GM19025 (cell line): ENCODE measurements at regions not wholly inside any gene's neighbourhood (a gene's known extent, or its start where the extent isn't known, plus 50 kb on each side); places are given as distances from the start of the nearest gene placed in this dataset.
"Not testable (repeated sequence)": the region's sequence is repeated elsewhere in the genome, so short reads cannot be mapped to it uniquely, and the experiment has no call there.

Experiments used
- ATAC-seq: cut with Tn5 transposase; IDR thresholded peaks from one replicate; pipeline ENCODE4 v1.9.1; 2021; ENCODE audit warnings: mild to moderate bottlenecking, low read depth, moderate library complexity; ENCODE audit not compliant: unreplicated experiment

DNA sequence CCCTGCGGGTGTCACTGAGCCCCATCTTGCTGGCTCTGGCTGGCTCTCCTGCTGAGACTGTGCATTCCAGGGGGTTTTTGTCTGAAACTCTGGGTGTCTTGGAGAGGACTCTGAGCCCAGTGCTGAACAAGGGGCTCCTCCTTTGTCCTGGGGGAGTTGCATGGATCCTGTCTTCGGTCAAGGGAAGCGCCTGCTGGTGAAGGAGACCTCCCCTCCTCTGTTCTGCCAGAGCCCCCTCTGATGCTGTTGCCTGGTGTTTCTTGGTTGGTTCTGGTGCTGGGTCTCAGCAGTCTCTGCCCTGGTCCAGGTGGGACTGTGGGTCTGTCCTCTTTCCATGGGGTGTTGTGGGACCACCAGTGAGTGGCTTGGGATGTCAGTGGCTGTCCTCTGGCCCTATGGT lies 380.9 kb downstream of the TMEM121 start:
- no peak for ATAC-seq

DNA sequence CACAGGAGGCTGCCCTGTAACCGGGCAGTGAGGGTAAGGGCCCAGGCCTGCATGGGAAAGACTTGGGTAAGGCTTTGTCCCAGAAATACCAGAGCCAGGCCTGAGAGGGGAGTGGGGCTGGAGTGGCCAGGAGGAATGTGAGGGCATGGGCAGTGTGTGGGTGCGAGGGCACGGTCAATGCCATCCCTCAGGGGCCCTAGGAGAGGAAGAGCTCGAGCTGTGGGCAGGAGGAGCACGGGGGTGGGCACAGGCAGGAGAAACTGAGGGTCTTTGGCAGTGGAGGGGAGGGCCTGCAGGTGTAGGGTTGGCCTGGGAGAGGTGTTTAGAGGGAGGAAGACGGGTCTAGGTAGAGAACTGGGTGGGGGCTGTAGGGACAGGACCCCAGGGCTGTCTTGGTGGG lies 381.6 kb downstream of the TMEM121 start:
- ATAC-seq: no peak

DNA sequence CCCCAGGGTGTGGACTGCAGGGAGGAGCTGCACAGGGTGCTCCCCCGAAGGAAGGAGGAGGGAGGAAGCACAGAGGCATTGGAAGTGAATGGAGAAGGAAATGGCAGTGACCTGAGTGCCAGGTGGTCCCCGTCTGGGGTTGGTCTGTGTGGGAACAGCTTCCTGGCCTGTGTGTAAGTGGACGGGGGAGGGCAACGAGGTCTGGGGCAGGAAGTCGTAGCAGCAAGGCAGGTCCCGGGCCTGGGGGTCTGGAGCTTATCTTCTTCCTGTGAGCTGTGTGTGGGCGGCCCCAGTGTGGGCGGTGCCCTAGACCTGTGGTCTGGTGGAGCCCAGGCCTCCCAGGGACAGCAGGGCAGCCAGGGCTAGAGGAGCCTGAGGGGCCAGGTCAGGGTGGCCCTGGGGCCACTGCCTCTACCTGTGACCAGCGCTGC lies 382.1 kb downstream of the TMEM121 start:
- no peak for ATAC-seq

GRCh38 chr14:105909046-105909827 lies 382.9 kb downstream of the TMEM121 start:
- no peak for ATAC-seq

- not testable (repeated sequence) for ATAC-seq
These were observed 383.4 kb downstream of the TMEM121 start for GRCh38 chr14:105909828-105910120.

DNA sequence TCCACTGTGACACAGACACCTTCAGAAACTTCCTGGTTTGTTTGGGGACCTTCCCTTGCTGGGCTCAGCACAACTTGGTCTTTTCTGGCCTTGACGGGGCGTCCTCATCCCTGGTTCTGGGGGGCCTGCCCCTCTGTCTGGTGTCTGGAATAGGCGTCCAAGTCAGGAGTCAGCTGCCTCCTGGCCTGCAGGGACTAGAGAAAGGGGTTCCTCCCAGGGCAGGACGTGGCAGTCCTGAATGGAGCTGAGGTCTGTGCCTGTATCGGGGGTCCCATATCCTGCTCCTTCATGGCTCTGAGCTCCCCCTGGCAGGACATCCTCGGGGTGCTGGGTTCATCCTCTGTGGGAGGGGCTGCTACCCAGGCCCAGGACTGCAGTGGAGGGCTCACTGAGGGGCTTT lies 384.0 kb downstream of the TMEM121 start:
- no peak for ATAC-seq

DNA sequence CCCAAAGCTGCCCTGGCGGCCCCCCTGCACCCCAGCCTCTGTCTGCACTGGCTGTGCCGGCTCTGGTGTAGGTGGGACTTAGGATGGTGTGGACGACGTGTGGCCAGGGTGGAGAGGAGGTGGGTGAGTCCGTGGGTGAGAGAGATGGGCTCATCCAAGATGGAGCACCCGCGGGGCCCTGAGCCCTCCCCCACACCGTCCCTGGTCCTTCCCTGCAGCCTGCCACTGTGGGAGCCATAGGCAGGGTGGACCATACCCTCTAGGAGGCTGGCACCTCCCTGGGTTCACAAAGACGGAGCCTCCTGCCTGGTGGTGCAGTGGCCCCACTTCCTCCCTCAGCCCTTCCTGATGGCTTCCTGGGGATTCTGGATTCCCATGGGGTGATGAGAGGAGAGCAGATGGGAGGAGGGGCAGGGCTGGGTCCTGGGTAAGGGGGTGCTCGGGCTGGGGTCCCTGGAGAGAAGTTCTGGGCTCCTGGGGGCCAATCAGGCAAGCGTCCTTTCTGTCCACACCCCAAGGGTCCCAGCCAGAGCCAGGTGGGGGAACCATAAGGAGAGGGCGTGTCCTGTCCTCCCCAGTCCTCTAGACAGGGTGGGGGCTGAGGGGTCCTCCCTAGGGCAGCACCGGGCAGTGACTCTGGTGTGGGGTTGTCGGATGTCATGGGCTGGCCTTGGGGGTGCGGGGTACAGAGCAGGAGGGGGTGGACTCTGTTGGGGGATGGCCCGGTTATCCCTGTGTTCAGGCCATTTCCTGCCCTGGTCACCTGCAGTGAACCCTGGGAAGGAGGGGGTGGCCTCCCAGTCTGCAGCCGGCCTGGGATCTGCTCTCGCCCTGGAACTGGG lies 384.8 kb downstream of the TMEM121 start:
- no peak for ATAC-seq

DNA sequence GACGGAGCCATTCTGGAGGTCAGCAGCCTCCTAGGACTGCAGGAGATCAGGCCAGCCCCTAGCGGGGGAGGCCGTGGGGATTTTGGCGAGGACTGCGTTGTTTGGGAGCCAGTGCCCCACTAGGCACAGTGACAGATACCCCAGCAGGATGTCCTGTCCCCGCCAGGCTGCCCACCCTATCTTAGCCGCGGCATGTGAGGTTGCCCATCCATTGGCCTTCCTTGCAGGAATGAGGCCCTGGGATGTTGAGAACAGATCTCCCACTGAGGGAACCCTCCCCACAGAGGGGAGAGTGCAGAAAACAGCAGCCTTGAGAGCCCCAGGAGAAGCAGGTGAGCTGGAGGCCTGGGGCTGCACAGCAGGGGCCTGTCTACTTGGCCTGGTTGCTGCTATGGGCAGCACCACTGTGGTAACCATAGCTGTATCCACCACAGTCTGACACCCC lies 385.5 kb downstream of the TMEM121 start:
- not testable (repeated sequence) for ATAC-seq

DNA sequence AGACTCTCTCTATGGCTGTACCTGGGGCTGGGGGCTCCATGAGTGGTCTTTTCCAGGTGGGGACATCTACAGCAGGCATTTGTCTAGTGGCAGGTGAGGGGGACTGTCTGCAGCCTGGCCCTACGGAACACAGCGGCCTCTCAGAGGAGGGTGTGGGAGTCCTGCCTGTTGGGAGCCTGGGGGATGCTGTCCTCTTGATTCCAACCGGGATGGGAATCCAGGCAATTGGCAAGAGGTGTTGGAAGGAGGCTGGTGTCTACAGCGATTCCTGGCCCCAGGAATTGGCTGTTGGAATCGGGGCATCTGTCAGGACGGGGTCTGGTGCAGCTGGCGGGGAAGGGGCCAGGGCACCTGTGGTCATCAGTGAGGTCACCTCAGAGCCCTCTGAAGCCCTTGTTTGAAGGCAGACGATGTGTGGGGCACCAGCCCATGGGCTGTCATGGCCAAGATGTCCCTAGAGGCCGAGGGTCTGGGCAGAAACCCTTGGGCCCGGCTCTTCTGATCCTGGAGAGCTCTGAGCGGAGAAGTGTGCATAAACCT lies 386.3 kb downstream of the TMEM121 start:
- ATAC-seq: no peak

DNA sequence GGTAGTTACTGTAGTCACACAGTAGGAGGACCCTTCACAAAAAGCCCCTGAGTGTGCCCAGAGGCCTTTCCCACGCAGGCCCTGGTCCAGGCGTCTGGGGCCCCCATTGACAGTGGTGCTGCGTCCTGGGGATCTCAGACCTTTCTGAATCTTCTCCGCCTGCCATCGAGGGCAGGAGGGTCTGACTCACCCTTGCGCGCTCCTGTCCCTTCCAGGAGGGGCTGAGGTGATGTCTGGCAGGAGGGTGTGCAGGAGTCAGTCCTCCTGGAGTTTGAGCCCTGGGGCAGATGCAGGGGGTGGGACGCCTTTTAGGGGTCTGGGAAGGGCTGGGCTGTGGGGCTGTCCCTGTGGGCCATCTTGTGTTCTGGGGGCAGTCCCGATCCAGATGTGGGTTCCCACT lies 386.8 kb downstream of the TMEM121 start:
- no peak for ATAC-seq

DNA sequence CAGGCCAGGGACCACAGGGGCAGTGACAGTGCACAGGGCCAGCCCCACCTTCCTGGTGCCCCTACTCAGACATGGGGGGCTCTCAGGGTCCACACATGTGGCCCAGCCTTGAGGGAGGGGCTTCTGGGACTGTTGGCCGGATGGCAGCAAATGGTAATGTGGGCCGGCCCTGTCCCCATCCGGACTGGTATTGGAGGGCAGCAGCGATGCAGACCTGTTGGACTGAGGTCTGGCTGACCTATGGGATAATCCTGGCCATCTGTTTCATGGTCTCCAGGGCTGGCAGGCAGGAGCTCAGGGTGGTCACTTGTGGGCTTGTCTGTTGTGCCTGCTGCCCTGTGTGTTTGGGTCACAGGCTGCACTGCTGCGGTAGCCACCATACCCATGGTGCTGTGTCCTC lies 387.5 kb downstream of the TMEM121 start:
- no peak for ATAC-seq

DNA sequence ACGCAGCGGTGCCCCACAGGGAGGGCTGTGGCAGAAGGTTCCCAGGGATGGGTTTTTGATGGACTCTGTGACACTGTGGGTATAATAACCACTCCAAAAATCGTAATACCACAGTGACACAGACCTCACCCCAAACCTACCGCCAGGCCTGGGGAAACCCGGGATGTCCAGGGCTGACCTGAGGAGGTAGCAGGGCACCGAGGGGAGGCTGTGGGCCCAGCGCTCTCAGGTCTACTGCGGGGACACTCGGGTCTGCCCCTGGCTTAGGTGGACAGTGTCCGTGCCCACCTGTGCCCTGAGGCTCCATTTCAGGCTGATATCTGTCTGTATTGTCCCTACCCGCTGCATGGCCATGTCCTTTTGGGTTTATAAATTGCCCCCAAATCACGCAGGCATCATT lies 387.9 kb downstream of the TMEM121 start:
- not testable (repeated sequence) for ATAC-seq

- ATAC-seq: no peak
These were observed 388.5 kb downstream of the TMEM121 start for GRCh38 chr14:105914738-105915385.

- ATAC-seq: not testable (repeated sequence)
These were observed 389.2 kb downstream of the TMEM121 start for GRCh38 chr14:105915546-105915945.

- ATAC-seq: not testable (repeated sequence)
These were observed 391.0 kb downstream of the TMEM121 start for GRCh38 chr14:105917136-105917932.

DNA sequence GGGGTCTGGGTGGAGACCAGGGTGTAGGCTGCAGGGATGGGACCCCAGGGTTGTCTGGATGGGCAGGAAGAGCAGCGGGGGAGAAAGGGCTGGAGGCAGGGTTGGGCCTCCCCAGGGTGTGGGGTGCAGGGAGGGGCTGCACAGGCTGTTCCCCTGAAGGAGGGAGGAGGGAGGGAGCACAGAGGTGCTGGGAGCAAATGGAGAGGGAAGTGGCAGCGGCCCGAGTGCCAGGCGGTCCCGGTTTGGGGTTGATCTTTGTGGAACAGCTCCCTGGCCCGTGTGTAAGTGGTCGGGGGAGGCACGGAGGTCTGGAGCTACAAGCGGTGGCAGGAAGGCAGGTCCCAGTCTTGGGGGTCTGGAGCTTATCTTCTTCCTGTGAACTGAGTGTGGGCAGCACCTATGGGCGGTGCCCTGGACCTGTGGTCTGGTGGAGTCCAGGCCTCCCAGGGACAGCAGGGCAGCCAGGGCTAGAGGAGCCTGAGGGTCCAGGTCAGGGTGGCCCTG lies 391.6 kb downstream of the TMEM121 start:
- no peak for ATAC-seq

GRCh38 chr14:105918496-105919262 lies 392.3 kb downstream of the TMEM121 start:
- no peak for ATAC-seq

GRCh38 chr14:105919458-105920150 lies 393.2 kb downstream of the TMEM121 start:
- no peak for ATAC-seq
